ENCODE measurements at regions not wholly inside any gene's neighbourhood (a gene's known extent, or its start where the extent isn't known, plus 50 kb on each side); places are given as distances from the start of the nearest gene placed in this dataset.

GRCh38 chr1:219812491-219813203 is 115.7 kb downstream of the SLC30A10 start:
- H3K9me3 Mint-ChIP-seq: no peaks in the 10 kb centered on the region
- peak; percentile 5 for DNase-seq
- H3K27ac Mint-ChIP-seq: no peak overlapping the region
- no peak overlapping the region for H3K4me3 Mint-ChIP-seq
- H3K4me1 Mint-ChIP-seq: no peaks in the 10 kb centered on the region
- H3K36me3 Mint-ChIP-seq: no peaks in the 10 kb centered on the region
- peaks cover 11% of the 10 kb centered on the region for H3K27me3 Mint-ChIP-seq

GRCh38 chr1:219812086-219812485 is 116.3 kb downstream of the SLC30A10 start:
- no peak for DNase-seq
- Mint-ChIP-seq H3K27me3 (peaks cover 11% of the 10 kb centered on the region), H3K4me3 (no peak overlapping the region), H3K9me3 (no peaks in the 10 kb centered on the region), H3K4me1 (no peaks in the 10 kb centered on the region), H3K27ac (no peak overlapping the region), H3K36me3 (no peaks in the 10 kb centered on the region)

- no peak for DNase-seq
- Mint-ChIP-seq H3K9me3 (peaks cover 3% of the 10 kb centered on the region), H3K36me3 (no peaks in the 10 kb centered on the region), H3K27me3 (peaks cover 11% of the 10 kb centered on the region), H3K4me1 (no peaks in the 10 kb centered on the region), H3K27ac (no peak overlapping the region), H3K4me3 (no peak overlapping the region)
Measured at GRCh38 chr1:219810451-219810850, 117.9 kb downstream of the SLC30A10 start.

GRCh38 chr1:219808790-219809189 is 119.6 kb downstream of the SLC30A10 start:
- H3K36me3 Mint-ChIP-seq: no peaks in the 10 kb centered on the region
- H3K27ac Mint-ChIP-seq: no peak overlapping the region
- H3K9me3 Mint-ChIP-seq: peaks cover 3% of the 10 kb centered on the region
- peaks cover 3% of the 10 kb centered on the region for H3K27me3 Mint-ChIP-seq
- no peak overlapping the region for H3K4me3 Mint-ChIP-seq
- no peak for DNase-seq
- no peaks in the 10 kb centered on the region for H3K4me1 Mint-ChIP-seq

- DNase-seq: no peak
- Mint-ChIP-seq H3K4me1 (no peaks in the 10 kb centered on the region), H3K4me3 (no peak overlapping the region), H3K27ac (no peak overlapping the region), H3K27me3 (peaks cover 3% of the 10 kb centered on the region), H3K9me3 (peaks cover 3% of the 10 kb centered on the region), H3K36me3 (no peaks in the 10 kb centered on the region)
Measured at GRCh38 chr1:219806642-219807041, 121.7 kb downstream of the SLC30A10 start.

GRCh38 chr1:219806020-219806419 is 122.3 kb downstream of the SLC30A10 start:
- no peak for DNase-seq
- peaks cover 3% of the 10 kb centered on the region for H3K9me3 Mint-ChIP-seq
- no peak overlapping the region for H3K4me3 Mint-ChIP-seq
- no peaks in the 10 kb centered on the region for H3K36me3 Mint-ChIP-seq
- H3K27me3 Mint-ChIP-seq: peaks cover 3% of the 10 kb centered on the region
- no peak overlapping the region for H3K27ac Mint-ChIP-seq
- H3K4me1 Mint-ChIP-seq: no peaks in the 10 kb centered on the region

GRCh38 chr1:219805191-219805590 is 123.2 kb downstream of the SLC30A10 start:
- H3K9me3 Mint-ChIP-seq: peaks cover 3% of the 10 kb centered on the region
- DNase-seq: no peak
- no peaks in the 10 kb centered on the region for H3K36me3 Mint-ChIP-seq
- no peak overlapping the region for H3K4me3 Mint-ChIP-seq
- no peak overlapping the region for H3K27ac Mint-ChIP-seq
- H3K4me1 Mint-ChIP-seq: no peaks in the 10 kb centered on the region
- peaks cover 3% of the 10 kb centered on the region for H3K27me3 Mint-ChIP-seq

- no peaks in the 10 kb centered on the region for H3K36me3 Mint-ChIP-seq
- no peak overlapping the region for H3K27ac Mint-ChIP-seq
- no peaks in the 10 kb centered on the region for H3K4me1 Mint-ChIP-seq
- DNase-seq: no peak
- peaks cover 1% of the 10 kb centered on the region for H3K9me3 Mint-ChIP-seq
- no peak overlapping the region for H3K4me3 Mint-ChIP-seq
- peaks cover 3% of the 10 kb centered on the region for H3K27me3 Mint-ChIP-seq
Measured at GRCh38 chr1:219801156-219801820, 127.1 kb downstream of the SLC30A10 start.

- Mint-ChIP-seq H3K27ac (no peak overlapping the region), H3K27me3 (peaks cover 11% of the 10 kb centered on the region), H3K9me3 (no peaks in the 10 kb centered on the region), H3K4me3 (no peak overlapping the region), H3K4me1 (no peaks in the 10 kb centered on the region), H3K36me3 (no peaks in the 10 kb centered on the region)
- DNase-seq: no peak
Measured at GRCh38 chr1:219798283-219799030, 129.9 kb downstream of the SLC30A10 start.

- Mint-ChIP-seq H3K4me3 (no peak overlapping the region), H3K27me3 (peaks cover 11% of the 10 kb centered on the region), H3K9me3 (no peaks in the 10 kb centered on the region), H3K27ac (no peak overlapping the region), H3K4me1 (no peaks in the 10 kb centered on the region), H3K36me3 (no peaks in the 10 kb centered on the region)
- no peak for DNase-seq
Measured at GRCh38 chr1:219797683-219798082, 130.7 kb downstream of the SLC30A10 start.

GRCh38 chr1:219797009-219797408 is 131.3 kb downstream of the SLC30A10 start:
- H3K27ac Mint-ChIP-seq: no peak overlapping the region
- H3K4me1 Mint-ChIP-seq: no peaks in the 10 kb centered on the region
- no peaks in the 10 kb centered on the region for H3K36me3 Mint-ChIP-seq
- peaks cover 11% of the 10 kb centered on the region for H3K27me3 Mint-ChIP-seq
- no peaks in the 10 kb centered on the region for H3K9me3 Mint-ChIP-seq
- DNase-seq: no peak
- no peak overlapping the region for H3K4me3 Mint-ChIP-seq

- Mint-ChIP-seq H3K4me3 (no peak overlapping the region), H3K27ac (no peak overlapping the region), H3K27me3 (peaks cover 11% of the 10 kb centered on the region), H3K36me3 (no peaks in the 10 kb centered on the region), H3K4me1 (no peaks in the 10 kb centered on the region), H3K9me3 (no peaks in the 10 kb centered on the region)
- no peak for DNase-seq
Measured at GRCh38 chr1:219795363-219795917, 132.9 kb downstream of the SLC30A10 start.

- Mint-ChIP-seq H3K27me3 (peaks cover 11% of the 10 kb centered on the region), H3K9me3 (no peaks in the 10 kb centered on the region), H3K36me3 (no peaks in the 10 kb centered on the region), H3K27ac (no peak overlapping the region), H3K4me3 (no peak overlapping the region), H3K4me1 (no peaks in the 10 kb centered on the region)
- no peak for DNase-seq
Measured at GRCh38 chr1:219794085-219794743, 134.1 kb downstream of the SLC30A10 start.

GRCh38 chr1:219792337-219793021 is 135.9 kb downstream of the SLC30A10 start:
- DNase-seq: no peak
- Mint-ChIP-seq H3K4me3 (no peak overlapping the region), H3K36me3 (no peaks in the 10 kb centered on the region), H3K27me3 (peaks cover 15% of the 10 kb centered on the region), H3K27ac (no peak overlapping the region), H3K4me1 (no peaks in the 10 kb centered on the region), H3K9me3 (no peaks in the 10 kb centered on the region)
